Adrenal gland (tissue), 9 donors: ENCODE measurements at regions not wholly inside any gene's neighbourhood (a gene's known extent, or its start where the extent isn't known, plus 50 kb on each side); places are given as distances from the start of the nearest gene placed in this dataset.

Source experiments
- DNase-seq, 7 donors: peaks; one replicate each; pipeline ENCODE4 v3.0.0-alpha.2; 2019 to 2020
- H3K27ac ChIP-seq, 5 donors: fragments of 200-600 bp; sonication (generic) in 4 of 5; 1 replicate in 3 of 5; 2 replicates in 2 of 5; pipeline versions ENCODE4 v1.5.1 to v1.8.0; 2016 to 2020; ENCODE audit warnings: mild to moderate bottlenecking in 1 of 5
- H3K27me3 ChIP-seq: fragments of 200-600 bp; 2 replicates; pipeline ENCODE4 v1.8.0; 2021
- H3K36me3 ChIP-seq, 2 donors: fragments of 200-600 bp; replicated peaks in 1 of 2; 1 replicate in 1 of 2; 2 replicates in 1 of 2; pipeline versions ENCODE4 v1.5.1 to v1.8.0; 2018 to 2022
- H3K4me1 ChIP-seq, 2 donors: fragments of 200-600 bp; replicated peaks in 1 of 2; 1 replicate in 1 of 2; 2 replicates in 1 of 2; pipeline versions ENCODE4 v1.5.1 to v1.8.0; 2018 to 2021
- H3K4me3 ChIP-seq, 4 donors: fragments of 200-600 bp; sonication (generic) in 3 of 4; one replicate each; pipeline ENCODE4 v1.5.1; 2016 to 2018
- H3K9me3 ChIP-seq, 3 donors: fragments of 200-600 bp; sonication (generic) in 1 of 3; replicated peaks in 1 of 3; 1 replicate in 2 of 3; 2 replicates in 1 of 3; pipeline versions ENCODE4 v1.5.1 to v1.8.0; 2016 to 2021
- POLR2A ChIP-seq, 2 donors: fragments of 450-650 bp; IDR thresholded peaks; one replicate each; pipeline ENCODE4 v1.6.1; 2017; ENCODE audit warnings: antibody characterized with exemption in 2 of 2, mild to moderate bottlenecking in 2 of 2, moderate library complexity in 1 of 2
- WGBS, 4 donors: extraction: QIAGEN DNeasy Blood & Tissue Kit in 2 of 4; methylation state at CpG; one replicate each; pipeline versions ENCODE4 v1.1.5 to v1.1.7; 2013 to 2017; 5-methylcytosine and 5-hydroxymethylcytosine counted together
- intact Hi-C, 2 donors: fragments of 100-400 bp; cut with DNase I; formaldehyde crosslinking; loops; one replicate each; pipeline versions ENCODE4 v1.14.1 to v1.15.0; 2022 to 2023
- TF ChIP-seq, protein P1 (sequence below), 6 experiments: fragments of 450-650 bp in 4 of 6; fragments of 200-600 bp in 2 of 6; sonication (generic) in 1 of 6; IDR thresholded peaks; 1 replicate in 5 of 6; 2 replicates in 1 of 6; pipeline versions ENCODE4 v1.5.1 to v1.8.0; 2016 to 2021; ENCODE audit warnings: antibody characterized with exemption in 6 of 6, mild to moderate bottlenecking in 2 of 6, moderate library complexity in 1 of 6
- donor health status: healthy with polysubstance abuse.
- donor health status: Bipolar disorder and iron deficiency.
- donor health status: DM: yes; HTN: yes; CAD: no.
- donor health status: DM: no; HTN: no; CAD: no.
- donor health status: DM: no; HTN: no; CAD: no.

DNA sequence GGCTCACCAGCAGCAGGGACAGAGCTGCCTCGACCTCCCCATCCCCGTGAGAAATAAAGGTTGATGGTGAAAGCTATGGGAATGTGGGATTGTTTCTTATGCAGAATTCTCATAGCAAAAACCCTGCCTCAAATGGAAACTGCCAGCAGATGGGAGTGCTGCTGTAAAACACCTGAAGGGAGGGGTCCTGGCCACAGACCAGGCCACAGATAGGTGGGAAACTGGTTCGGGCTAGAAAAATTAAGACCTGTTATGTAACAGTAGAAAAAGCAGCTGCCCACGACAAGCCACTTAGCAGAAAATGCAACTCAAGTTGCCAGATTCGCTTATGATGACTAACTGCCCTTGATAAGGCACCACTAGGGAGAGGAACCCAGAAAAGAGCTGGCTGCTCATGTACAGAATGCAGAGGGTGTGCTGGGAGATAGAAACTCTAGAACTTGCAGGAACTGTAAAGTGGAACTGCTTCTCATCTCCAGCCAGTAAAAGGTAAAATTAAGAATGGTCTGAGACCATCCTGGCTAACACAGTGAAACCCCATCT is 114.5 kb upstream of the SALL3 start:
- intact Hi-C loops, result no loop called here
- Histone ChIP-seq H3K4me3 (no peak overlapping the region), H3K4me1 (no peaks in the 10 kb centered on the region), H3K36me3 (no peaks in the 10 kb centered on the region), H3K27me3 (no peaks in the 10 kb centered on the region), H3K9me3 (no peaks in the 10 kb centered on the region), H3K27ac (no peak overlapping the region)
- TF ChIP-seq, protein P1, sequence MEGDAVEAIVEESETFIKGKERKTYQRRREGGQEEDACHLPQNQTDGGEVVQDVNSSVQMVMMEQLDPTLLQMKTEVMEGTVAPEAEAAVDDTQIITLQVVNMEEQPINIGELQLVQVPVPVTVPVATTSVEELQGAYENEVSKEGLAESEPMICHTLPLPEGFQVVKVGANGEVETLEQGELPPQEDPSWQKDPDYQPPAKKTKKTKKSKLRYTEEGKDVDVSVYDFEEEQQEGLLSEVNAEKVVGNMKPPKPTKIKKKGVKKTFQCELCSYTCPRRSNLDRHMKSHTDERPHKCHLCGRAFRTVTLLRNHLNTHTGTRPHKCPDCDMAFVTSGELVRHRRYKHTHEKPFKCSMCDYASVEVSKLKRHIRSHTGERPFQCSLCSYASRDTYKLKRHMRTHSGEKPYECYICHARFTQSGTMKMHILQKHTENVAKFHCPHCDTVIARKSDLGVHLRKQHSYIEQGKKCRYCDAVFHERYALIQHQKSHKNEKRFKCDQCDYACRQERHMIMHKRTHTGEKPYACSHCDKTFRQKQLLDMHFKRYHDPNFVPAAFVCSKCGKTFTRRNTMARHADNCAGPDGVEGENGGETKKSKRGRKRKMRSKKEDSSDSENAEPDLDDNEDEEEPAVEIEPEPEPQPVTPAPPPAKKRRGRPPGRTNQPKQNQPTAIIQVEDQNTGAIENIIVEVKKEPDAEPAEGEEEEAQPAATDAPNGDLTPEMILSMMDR (IDR thresholded peaks at IDR 0.05), result no peak
- no peak for TF ChIP-seq POLR2A (IDR thresholded peaks at IDR 0.05)
- DNase-seq, result no peak
- 52 to 63% (median 53%) methylated on average over 5 of the region's 5 CpGs for WGBS, 4 donors

DNA sequence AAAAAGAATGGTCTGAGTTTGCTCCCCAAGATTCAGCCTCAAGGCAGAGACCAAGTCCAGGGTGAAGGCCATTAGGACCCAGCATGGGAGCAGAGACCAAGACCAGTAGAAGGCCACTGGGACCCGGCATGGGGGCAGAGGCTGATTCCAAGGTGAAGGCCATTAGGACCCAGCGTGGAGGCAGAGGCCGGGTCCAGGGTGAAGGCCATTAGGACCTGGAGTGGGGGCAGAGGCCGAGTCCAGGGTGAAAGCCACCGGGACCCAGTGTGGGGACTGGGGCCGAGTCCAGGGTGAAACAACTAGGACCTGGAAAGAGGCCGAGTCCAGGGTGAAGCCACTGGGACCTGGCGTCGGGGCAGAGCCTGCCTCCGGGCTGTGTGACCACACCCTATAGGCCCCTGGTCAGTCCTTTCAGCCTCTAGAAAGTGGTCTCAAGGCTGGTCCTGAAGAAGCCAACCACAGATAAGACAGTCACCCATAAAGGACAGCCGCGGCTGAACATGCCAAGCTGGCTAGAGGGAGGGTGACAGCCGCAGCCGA is 113.8 kb upstream of the SALL3 start:
- no peak overlapping the region for H3K27ac ChIP-seq
- no peaks in the 10 kb centered on the region for H3K36me3 ChIP-seq
- intact Hi-C loops, result no loop called here
- 85 to 86% (median 85%) methylated on average over 12 to 14 of the region's 14 CpGs for WGBS, 4 donors
- no peaks in the 10 kb centered on the region for H3K4me1 ChIP-seq
- no peaks in the 10 kb centered on the region for H3K9me3 ChIP-seq
- TF ChIP-seq POLR2A (IDR thresholded peaks at IDR 0.05), result no peak
- TF ChIP-seq, protein P1 (IDR thresholded peaks at IDR 0.05), result no peak
- no peak for DNase-seq
- H3K4me3 ChIP-seq, result no peak overlapping the region
- no peaks in the 10 kb centered on the region for H3K27me3 ChIP-seq

DNA sequence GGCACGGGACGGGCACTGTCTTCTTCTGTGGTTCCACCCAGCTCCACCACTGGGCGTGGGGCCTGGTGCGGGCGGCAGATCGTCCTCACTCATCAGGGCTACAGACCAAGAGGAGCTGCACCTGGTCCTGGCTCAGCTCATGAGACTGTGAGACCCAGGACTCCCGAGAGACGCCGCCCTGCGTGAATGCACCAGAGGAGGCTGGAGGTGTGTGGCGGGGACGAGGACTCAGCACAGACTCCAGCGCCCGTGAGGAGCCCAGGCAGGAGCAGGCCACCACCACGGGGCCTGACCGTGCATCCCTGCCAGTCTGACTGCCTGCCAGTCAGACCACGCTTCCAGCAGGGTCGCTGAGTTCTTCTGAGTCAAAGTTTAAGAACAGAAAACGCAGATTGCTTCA is 112.5 kb upstream of the SALL3 start:
- no peak overlapping the region for H3K4me3 ChIP-seq
- H3K27ac ChIP-seq, result no peak overlapping the region
- TF ChIP-seq, protein P1 (IDR thresholded peaks at IDR 0.05), result no peak
- no peak for TF ChIP-seq POLR2A (IDR thresholded peaks at IDR 0.05)
- H3K9me3 ChIP-seq, result no peaks in the 10 kb centered on the region
- no peaks in the 10 kb centered on the region for H3K36me3 ChIP-seq
- H3K4me1 ChIP-seq, result no peaks in the 10 kb centered on the region
- WGBS, 4 donors, result 85 to 91% (median 87%) methylated on average over 17 to 19 of the region's 19 CpGs
- no peaks in the 10 kb centered on the region for H3K27me3 ChIP-seq
- no peak for DNase-seq
- intact Hi-C loops, result no loop called here

DNA sequence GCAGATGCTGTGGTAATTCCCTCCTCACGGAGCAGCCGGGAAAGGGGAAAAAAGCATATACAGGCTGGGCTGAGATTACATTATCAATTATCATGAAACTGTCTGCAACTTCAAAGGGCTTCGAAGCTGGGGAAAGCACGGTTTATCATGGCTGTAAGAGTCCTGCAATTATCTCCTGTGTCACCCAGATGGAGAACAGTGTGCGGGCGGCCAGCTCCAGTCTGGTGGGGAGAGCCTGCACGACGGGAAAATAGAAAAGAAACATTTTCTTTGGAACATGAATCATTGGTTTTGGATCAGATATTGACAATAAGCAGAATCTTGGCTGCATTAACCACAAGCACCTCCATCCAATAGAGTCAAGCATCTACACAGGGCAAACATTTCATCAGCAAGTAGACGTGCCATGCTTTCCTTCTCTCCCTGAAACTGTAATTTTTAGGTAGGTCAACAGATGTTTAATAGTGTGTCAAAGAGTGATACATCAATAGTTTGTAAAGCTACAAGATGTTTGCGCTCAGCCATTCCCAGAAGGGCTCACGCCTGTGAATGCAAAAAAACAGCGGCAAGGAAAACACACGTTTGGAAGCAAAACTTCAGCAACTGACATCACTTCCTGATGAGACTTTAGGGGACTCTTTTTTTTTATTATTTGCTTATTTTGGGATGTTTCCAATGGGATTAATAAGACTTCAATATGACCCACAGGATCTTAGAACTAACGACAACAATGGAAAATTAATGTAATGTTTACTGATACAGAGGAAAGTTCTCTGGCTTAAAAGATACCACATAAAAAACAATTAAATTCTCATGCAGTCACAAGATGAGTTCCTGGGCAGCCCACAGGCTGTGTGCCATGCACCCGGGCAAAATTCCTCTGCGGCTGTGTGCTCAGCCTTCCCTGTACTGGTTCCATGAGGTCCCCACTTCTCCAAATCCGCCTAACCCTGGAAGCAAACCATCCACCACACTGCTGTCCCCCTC is 111.0 kb upstream of the SALL3 start:
- no peaks in the 10 kb centered on the region for H3K9me3 ChIP-seq
- 38 to 50% (median 47%) methylated on average over 17 of the region's 17 CpGs for WGBS, 4 donors
- no peak for DNase-seq
- intact Hi-C loops, result no loop called here
- no peak for TF ChIP-seq POLR2A (IDR thresholded peaks at IDR 0.05)
- TF ChIP-seq, protein P1 (IDR thresholded peaks at IDR 0.05), result no peak
- no peaks in the 10 kb centered on the region for H3K4me1 ChIP-seq
- H3K27ac ChIP-seq, result no peak overlapping the region
- H3K27me3 ChIP-seq, result no peaks in the 10 kb centered on the region
- H3K4me3 ChIP-seq, result no peak overlapping the region
- H3K36me3 ChIP-seq, result no peaks in the 10 kb centered on the region
